Endothelial cell of umbilical vein (primary cell): ENCODE measurements at regions not wholly inside any gene's neighbourhood (a gene's known extent, or its start where the extent isn't known, plus 50 kb on each side); places are given as distances from the start of the nearest gene placed in this dataset.

ENCODE experiments used
- BruUV-seq: library from RNA; stranded (reverse); fragments of 400-500 nt; replicated peaks from 2 replicates; lab custom pipeline; 2021; lab: Mats Ljungman, UMichigan
- CTCF ChIA-PET: fragments of 300-600, 350-600 bp; sonication (Branson Sonifier 250); formaldehyde crosslinking; loops from one replicate; lab custom pipeline; 2021; ENCODE audit warnings: antibody characterized with exemption, inconsistent platforms; lab: Charles Lee
- POLR2A ChIA-PET: fragments of 300-600, 350-600 bp; sonication (Branson Sonifier 250); formaldehyde crosslinking; loops from one replicate; lab custom pipeline; 2021; ENCODE audit warnings: antibody characterized with exemption, inconsistent platforms; lab: Charles Lee
- DNase-seq: peaks from one replicate; pipeline ENCODE4 v3.0.0-alpha.2; 2011; ENCODE audit warnings: low read depth, low spot score
- FAIRE-seq: peaks from 2 replicates; lab custom pipeline; 2011; peaks lifted over from hg19 to GRCh38; lab: Jason Lieb, UNC
- H2AFZ ChIP-seq: 2 replicates; pipeline ENCODE4 v1.6.0; 2012; ENCODE audit warnings: low read depth, low read length, control low read depth, inconsistent platforms
- H3K27ac ChIP-seq: 2 replicates; pipeline ENCODE4 v1.5.1; 2011; ENCODE audit warnings: low read depth, mild to moderate bottlenecking, control low read depth, low read length, moderate library complexity; ENCODE audit not compliant: insufficient read depth
- H3K27me3 ChIP-seq, 2 experiments: 2 replicates each; pipeline versions ENCODE4 v1.6.0 to v1.6.1; 2011; ENCODE audit warnings: low read length in 2 of 2, mixed read lengths in 1 of 2; ENCODE audit not compliant: control insufficient read depth in 2 of 2, insufficient read depth in 2 of 2
- H3K36me3 ChIP-seq, 2 experiments: 2 replicates in 1 of 2; 3 replicates in 1 of 2; pipeline ENCODE4 v1.5.1; 2011; ENCODE audit warnings: low read length in 2 of 2, mild to moderate bottlenecking in 1 of 2, moderate library complexity in 1 of 2; ENCODE audit not compliant: control insufficient read depth in 2 of 2, insufficient read depth in 2 of 2; ENCODE audit errors: extremely low read depth in 1 of 2
- H3K4me1 ChIP-seq: 3 replicates; pipeline ENCODE4 v1.5.1; 2011; ENCODE audit warnings: mild to moderate bottlenecking, low read length; ENCODE audit not compliant: control insufficient read depth, insufficient read depth; ENCODE audit errors: extremely low read depth
- H3K4me2 ChIP-seq: 2 replicates; pipeline ENCODE4 v1.6.1; 2011; ENCODE audit warnings: low read length, control low read depth, mixed read lengths; ENCODE audit not compliant: insufficient read depth
- H3K4me3 ChIP-seq, 3 experiments: fragments of 200-600 bp in 1 of 3; sonication (generic), shearing (Covaris generic) in 1 of 3; replicated peaks in 1 of 3; 2 replicates each; pipeline ENCODE4 v1.5.1; 2011 to 2016; ENCODE audit warnings: control low read depth in 3 of 3, low read length in 3 of 3, mild to moderate bottlenecking in 2 of 3, inconsistent platforms in 1 of 3, low read depth in 1 of 3, moderate library complexity in 1 of 3; ENCODE audit not compliant: insufficient read depth in 1 of 3
- H3K79me2 ChIP-seq: 2 replicates; pipeline ENCODE4 v1.6.0; 2012; ENCODE audit warnings: low read length, inconsistent platforms; ENCODE audit not compliant: control insufficient read depth, insufficient read depth
- H3K9ac ChIP-seq: replicated peaks from 2 replicates; pipeline ENCODE3; 2011; ENCODE audit warnings: low read length, control low read depth; ENCODE audit not compliant: insufficient read depth; ENCODE audit errors: extremely low read depth
- H3K9me1 ChIP-seq: replicated peaks from 3 replicates; pipeline ENCODE4 v1.6.0; 2011; ENCODE audit warnings: mild to moderate bottlenecking, low read length; ENCODE audit not compliant: control insufficient read depth, insufficient read depth; ENCODE audit errors: extremely low read depth
- H3K9me3 ChIP-seq: replicated peaks from 2 replicates; pipeline ENCODE4 v1.5.1; 2012; ENCODE audit warnings: low read length, inconsistent platforms; ENCODE audit not compliant: control insufficient read depth, insufficient read depth
- H4K20me1 ChIP-seq: replicated peaks from 2 replicates; pipeline ENCODE3; 2011; ENCODE audit warnings: mild to moderate bottlenecking, low read length; ENCODE audit not compliant: control insufficient read depth, insufficient read depth; ENCODE audit errors: extremely low read depth
- JUN ChIP-seq: IDR thresholded peaks from 2 replicates; pipeline ENCODE4 v1.6.1; 2011; ENCODE audit warnings: borderline replicate concordance, low read depth; ENCODE audit not compliant: insufficient read length, insufficient read depth
- POLR2A ChIP-seq: IDR thresholded peaks from 2 replicates; pipeline ENCODE4 v1.6.1; 2012; ENCODE audit warnings: low read depth, mild to moderate bottlenecking, control low read depth, low read length
- dilution Hi-C: fragments of 300-500 bp; cut with MboI; formaldehyde crosslinking; loops from one replicate; pipeline ENCODE4 v1.15.0; 2019; ENCODE audit warnings: low sequenced_read_pairs; ENCODE audit not compliant: extremely low pct_ligation_motif_present
- intact Hi-C: fragments of 100-400 bp; cut with micrococcal nuclease; formaldehyde crosslinking; loops from one replicate; pipeline ENCODE4 v1.10.0; 2022
- TF ChIP-seq, protein P1 (sequence below), 2 donors: IDR thresholded peaks; 1 replicate in 1 of 2; 2 replicates in 1 of 2; pipeline ENCODE4 v1.5.1; 2011; ENCODE audit warnings: low read length in 2 of 2, mild to moderate bottlenecking in 2 of 2, moderate library complexity in 2 of 2, control low read depth in 1 of 2, inconsistent platforms in 1 of 2, low read depth in 1 of 2; ENCODE audit not compliant: insufficient read depth in 1 of 2; ENCODE audit errors: extremely low read depth in 1 of 2
- TF ChIP-seq, protein P2 (sequence below): IDR thresholded peaks from 2 replicates; pipeline ENCODE4 v1.6.1; 2011; ENCODE audit not compliant: insufficient read depth, insufficient read length

DNA sequence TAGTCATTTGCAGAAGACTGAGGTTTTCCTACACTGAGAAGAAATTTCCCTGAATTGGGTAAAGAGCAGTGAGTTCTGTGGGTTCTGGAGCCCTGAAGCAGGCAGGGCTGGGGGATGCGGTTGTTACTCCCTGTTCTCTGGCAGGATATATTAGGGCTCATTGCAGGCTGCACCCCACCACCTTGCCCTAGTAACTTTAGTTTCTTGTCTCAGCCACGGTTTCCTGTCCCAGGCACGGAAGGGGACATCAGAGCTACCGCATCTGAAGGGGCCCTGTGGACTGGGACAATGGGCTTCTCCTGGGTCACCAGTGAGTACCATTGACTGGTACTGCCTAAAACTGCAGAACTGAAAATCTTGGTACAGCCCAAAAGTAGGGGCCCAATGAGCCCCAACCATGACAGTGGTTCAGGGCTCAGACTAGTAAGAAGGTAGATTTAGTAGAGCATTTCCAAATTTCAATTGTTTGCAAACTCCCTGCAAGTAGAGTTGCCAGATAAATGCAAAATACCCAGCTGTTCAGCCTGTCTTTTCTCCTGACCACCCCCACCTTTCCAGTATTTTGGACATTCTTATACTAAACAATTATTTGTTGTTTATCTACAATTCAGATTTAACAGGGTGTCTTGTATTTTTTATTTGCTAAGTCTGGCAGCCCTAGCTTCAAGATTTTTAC, 54.5 kb upstream of the EYA2 start:
- no peaks in the 10 kb centered on the region for H3K27me3 ChIP-seq
- no peak for TF ChIP-seq JUN
- TF ChIP-seq, protein P1, sequence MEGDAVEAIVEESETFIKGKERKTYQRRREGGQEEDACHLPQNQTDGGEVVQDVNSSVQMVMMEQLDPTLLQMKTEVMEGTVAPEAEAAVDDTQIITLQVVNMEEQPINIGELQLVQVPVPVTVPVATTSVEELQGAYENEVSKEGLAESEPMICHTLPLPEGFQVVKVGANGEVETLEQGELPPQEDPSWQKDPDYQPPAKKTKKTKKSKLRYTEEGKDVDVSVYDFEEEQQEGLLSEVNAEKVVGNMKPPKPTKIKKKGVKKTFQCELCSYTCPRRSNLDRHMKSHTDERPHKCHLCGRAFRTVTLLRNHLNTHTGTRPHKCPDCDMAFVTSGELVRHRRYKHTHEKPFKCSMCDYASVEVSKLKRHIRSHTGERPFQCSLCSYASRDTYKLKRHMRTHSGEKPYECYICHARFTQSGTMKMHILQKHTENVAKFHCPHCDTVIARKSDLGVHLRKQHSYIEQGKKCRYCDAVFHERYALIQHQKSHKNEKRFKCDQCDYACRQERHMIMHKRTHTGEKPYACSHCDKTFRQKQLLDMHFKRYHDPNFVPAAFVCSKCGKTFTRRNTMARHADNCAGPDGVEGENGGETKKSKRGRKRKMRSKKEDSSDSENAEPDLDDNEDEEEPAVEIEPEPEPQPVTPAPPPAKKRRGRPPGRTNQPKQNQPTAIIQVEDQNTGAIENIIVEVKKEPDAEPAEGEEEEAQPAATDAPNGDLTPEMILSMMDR (IDR thresholded peaks at IDR 0.05; ENCODE audit: extremely low read depth in 1 of 2, insufficient read depth in 1 of 2, low read depth in 1 of 2, low read length in 2 of 2) = no peak
- no peak for TF ChIP-seq POLR2A
- TF ChIP-seq, protein P2, sequence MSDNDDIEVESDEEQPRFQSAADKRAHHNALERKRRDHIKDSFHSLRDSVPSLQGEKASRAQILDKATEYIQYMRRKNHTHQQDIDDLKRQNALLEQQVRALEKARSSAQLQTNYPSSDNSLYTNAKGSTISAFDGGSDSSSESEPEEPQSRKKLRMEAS = no peak
- no peak overlapping the region for H3K4me2 ChIP-seq
- POLR2A ChIA-PET = no interaction called here
- FAIRE-seq (no peak), DNase-seq (no peak)
- H3K79me2 ChIP-seq = no peaks in the 10 kb centered on the region
- no peak overlapping the region for H2AFZ ChIP-seq
- intact Hi-C loops (no loop called here), dilution Hi-C loops (no loop called here)
- H3K9ac ChIP-seq = no peak overlapping the region
- H3K4me1 ChIP-seq = no peaks in the 10 kb centered on the region
- CTCF ChIA-PET = no interaction called here
- no peaks in the 10 kb centered on the region for H4K20me1 ChIP-seq
- H3K36me3 ChIP-seq = no peaks in the 10 kb centered on the region
- no peak overlapping the region for H3K4me3 ChIP-seq
- no peaks in the 10 kb centered on the region for H3K9me3 ChIP-seq
- H3K9me1 ChIP-seq = no peaks in the 10 kb centered on the region
- BruUV-seq = no TSS peak
- H3K27ac ChIP-seq = no peak overlapping the region
